GM19238 (cell line): ENCODE measurements at regions not wholly inside any gene's neighbourhood (a gene's known extent, or its start where the extent isn't known, plus 50 kb on each side); places are given as distances from the start of the nearest gene placed in this dataset.
"Not testable (repeated sequence)": the region's sequence is repeated elsewhere in the genome, so short reads cannot be mapped to it uniquely, and the experiment has no call there.

Source experiments
- DNase-seq: peaks from one replicate; pipeline ENCODE4 v3.0.0; 2011; ENCODE audit warnings: low spot score; ENCODE audit not compliant: insufficient read length

DNA sequence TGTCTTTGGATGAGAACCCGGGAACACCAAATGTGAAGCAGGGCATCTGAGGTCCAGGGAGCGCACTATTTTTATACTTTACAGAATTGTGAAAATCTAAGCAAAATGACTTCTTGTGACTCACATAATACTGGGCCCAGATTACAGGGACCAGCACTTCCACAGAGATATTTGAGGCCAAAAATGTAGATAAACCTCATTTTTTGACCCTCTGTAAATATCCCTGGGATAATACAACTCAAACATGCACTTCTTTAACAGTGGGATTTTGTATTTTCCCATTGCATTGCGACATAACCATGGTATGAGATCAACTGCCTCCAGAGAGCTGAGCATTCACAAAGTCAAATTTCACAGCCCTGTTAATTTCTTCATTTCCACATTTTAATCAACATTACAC is 289.4 kb upstream of the ADGRL4 start:
- DNase-seq = no peak

GRCh38 chr1:79293611-79294010 is 287.1 kb upstream of the ADGRL4 start:
- DNase-seq = no peak

DNA sequence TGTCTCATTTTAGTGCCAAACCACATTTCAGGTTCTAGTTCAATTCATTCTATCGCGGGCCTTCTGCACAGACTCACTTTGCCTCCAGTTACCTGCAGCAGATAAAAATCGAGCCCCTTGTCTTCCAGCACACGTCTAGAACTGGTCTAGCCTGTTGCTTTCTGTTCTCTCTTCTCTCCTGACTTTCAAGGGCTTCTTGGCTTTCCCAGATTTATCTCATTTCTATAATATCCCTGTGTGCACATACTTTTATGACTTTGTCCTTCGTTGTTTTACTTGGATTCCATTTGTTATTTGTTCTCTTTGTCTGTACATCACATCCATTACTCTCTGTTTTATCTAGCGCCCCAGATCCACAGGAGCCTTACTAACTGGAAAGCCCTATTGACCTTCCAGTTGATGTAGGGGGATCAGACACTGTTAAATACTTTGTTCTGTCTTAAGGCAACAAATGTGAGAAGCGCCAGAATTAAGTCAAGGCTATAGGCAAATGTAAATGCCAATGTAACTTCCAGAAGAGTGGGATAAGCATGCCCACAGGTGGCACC is 284.5 kb upstream of the ADGRL4 start:
- DNase-seq = no peak

GRCh38 chr1:79287982-79288381 is 281.5 kb upstream of the ADGRL4 start:
- no peak for DNase-seq

GRCh38 chr1:79285667-79286066 is 279.1 kb upstream of the ADGRL4 start:
- no peak for DNase-seq

DNA sequence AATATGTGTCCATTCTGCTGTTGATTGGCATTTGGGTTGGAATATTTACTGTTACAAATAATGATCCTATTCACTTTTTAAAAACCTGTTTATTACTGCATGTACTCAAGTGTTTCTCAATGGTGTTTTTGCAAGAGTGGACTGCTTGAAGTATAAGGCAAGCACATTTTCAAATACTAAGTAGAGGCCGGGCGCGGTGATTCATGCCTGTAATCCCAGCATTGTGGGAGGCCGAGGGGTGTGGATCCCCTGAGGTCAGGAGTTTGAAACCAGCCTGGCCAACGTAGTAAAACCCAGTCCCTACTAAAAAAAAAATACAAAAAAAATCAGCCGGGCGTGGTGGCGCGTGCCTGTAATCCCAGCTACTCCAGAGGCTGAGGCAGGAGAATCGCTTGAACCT is 276.9 kb upstream of the ADGRL4 start:
- no peak for DNase-seq

GRCh38 chr1:79281442-79281841 is 274.9 kb upstream of the ADGRL4 start:
- no peak for DNase-seq

DNA sequence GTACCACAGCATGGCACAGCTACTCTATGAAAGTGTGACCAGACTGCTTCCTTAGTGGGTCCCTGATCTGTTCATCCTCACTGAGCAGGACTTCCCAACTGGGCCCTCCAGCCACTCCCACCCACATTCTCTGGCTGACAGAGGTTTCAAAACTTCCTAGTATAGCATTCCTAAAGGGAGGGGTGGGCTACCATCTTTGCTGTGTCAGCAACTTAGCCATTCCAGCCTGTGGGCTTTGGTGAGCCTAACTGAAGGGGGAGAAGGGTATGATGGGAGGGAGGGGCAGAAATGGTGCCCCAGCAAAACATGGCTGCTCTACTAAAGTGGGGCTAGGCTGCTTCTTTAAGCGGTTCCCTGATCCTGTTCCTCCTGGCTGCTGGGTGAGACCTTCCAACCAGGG is 265.2 kb upstream of the ADGRL4 start:
- no peak for DNase-seq

DNA sequence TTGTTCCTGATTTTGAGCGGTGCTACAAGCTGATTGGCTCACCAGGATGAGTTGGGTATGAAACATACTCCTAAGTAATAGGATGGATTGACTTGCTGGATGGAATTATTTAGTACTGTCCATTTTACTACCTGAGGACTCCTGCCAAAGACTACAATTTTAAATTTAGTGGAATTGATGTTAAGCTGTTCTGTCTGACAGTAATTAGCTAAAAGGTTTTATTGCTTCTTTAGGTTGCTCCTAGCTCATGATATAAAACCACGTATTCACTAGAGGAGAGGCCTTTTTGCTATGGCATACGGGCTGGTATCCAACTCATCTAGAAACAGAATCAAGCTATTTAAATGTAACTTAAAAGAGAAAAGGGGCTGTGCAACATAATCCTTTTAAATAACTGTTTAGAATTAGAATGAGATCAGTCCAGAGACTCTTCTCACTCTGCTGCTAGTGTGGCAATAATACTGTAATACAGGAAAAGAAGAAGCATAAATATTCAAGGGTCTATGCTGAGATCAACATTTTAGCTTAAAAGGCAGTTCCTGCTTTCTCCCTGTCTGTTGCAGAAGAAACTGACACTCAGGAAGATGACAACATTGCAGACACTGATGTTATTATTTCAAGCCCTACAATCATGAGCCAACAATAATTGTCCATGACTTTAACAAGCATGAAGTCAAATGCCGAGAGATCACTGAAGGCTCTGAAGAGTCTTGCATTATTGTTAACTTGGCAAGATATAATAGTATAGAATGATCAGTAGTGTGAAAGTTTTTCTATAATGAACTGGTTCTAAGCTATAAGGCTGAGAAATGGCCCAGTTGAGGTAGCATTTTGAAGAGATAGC is 258.7 kb upstream of the ADGRL4 start:
- no peak for DNase-seq

DNA sequence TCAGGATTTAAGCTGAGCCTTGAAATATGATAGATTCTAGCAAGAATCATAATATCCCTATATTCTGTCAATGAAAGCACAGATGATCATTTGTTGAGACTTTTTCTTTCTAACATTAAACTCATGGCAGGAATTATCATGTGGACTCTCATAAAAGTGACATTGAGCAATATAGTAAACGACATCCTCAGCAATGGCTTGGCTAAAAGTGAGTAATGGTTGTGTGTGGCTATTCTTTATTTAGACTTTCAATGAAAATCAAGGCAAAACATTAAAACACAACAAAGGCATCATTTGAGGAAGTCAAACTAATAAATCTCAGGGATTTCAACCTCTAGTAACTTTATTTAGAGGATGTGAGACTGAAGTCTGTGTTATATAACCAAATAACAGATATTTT is 257.8 kb upstream of the ADGRL4 start:
- DNase-seq = no peak

GRCh38 chr1:79262745-79263258 is 256.3 kb upstream of the ADGRL4 start:
- no peak for DNase-seq

DNA sequence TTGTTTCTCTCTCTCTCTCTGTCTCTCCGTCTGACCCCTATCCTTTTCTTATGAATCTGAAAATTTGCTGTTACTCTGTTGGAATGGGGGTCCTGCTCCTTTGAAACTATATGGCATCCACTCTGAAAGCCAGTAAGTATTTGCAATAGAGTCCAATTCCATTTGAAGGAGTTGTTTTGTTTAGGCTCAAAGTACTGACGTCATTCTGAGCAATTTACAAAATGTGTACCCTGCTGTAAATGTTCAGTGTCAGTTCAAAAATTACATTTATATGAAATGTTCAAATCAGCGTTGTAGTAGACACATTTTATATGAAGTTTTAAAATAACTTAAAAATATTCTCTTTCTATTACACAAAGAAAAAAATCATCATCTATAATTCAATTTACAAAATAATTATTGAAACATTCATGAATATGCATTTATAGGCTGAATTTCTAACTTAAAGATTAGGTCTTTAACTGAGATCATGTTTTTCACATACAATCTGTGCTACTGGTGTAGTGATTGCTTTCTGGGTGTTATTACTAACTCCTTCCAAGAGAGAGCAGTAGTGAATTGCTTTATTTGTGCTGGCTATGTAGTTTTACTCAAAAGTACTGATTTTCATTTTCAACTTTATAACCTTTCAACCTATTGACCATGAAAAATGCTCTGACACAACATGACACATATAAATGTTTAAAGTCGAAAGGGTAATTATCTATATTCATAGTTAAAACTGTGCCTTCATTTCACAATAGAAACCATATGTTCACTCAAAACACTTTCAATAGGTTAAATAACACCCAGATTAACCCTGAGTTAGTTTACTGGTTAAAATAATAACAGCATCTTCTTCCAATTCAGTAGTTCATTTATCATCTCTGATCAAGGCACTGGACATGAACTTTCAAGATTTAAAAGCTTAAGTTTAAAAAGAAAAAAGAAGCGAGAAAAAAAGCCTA is 253.1 kb upstream of the ADGRL4 start:
- DNase-seq = no peak

DNA sequence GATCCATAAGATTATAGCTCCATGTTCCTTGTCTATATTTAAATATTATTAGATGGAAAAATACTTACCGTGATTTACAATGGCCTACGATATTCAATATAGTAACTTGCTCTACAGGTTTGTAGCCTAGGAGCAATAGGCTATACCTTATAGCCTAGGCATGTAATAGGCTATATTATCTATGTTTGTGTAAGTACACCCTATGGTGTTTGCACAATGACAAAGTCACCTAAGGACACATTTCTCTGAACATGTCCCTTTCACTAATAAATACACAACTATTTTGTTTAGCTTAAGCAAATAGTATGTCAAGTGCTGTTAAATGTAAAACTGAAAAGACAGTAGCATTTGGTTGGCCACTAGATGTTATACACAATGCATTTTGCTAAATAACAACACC is 248.9 kb upstream of the ADGRL4 start:
- no peak for DNase-seq

DNA sequence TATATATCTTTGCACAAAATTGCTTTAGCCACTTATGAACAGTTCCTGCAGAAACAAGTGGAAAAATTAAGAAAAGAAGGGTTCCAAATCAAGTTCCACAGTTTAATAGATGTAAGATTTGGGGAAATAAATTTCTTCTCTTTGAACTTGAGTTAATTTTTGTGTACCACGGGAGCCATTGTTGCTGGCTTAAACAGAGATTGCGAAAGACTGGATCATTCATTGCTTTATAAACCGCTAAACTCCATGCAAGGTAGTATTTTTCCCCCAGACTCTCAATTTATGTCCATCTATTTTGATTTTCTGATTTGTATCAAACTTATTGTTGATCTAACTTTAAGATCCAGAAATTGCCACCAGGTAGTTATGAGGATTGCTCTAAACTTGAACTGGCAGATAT is 246.1 kb upstream of the ADGRL4 start:
- DNase-seq = no peak

DNA sequence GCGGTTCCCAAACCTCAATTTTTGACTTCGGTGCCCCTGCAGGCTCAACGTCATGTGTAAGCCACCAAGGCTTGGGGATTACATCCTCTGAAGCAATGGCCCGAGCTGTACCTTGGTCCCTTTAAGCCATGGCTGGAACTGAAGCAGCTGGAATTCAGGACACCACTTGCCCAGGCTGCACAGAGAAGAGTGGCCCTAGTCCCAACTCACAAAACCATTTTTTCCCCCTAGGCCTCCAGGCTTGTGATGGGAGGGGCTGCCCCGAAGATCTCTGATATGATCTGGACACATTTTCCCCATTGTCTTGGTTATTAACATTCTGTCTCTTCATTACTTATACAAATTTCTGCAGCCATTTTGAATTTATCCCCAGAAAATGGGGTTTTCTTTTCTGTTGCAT is 233.3 kb upstream of the ADGRL4 start:
- no peak for DNase-seq

- DNase-seq = no peak
These were observed 228.9 kb upstream of the ADGRL4 start for GRCh38 chr1:79235301-79236002.

GRCh38 chr1:79232818-79233217 is 226.3 kb upstream of the ADGRL4 start:
- DNase-seq = no peak

- not testable (repeated sequence) for DNase-seq
These were observed 224.2 kb upstream of the ADGRL4 start for GRCh38 chr1:79230751-79231150.

DNA sequence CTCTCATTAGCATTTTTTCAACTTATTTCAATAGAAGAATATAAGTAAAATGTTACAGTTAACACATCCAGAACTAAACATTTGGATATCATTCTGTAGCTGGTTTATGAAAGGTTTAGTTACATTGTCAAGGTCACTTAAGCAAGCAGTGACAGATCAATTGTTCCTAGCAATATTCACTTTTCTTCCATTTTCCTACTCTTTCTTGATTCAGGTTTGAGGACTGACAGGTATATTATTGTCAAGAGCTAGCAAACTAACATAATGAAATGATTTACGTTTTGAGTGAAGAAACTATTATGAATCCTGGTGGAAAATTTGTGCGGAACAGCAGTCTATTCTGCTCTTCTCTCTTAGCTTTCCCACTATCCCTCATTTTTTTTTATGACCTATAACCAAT is 220.4 kb upstream of the ADGRL4 start:
- no peak for DNase-seq

GRCh38 chr1:79224537-79224936 is 218.0 kb upstream of the ADGRL4 start:
- no peak for DNase-seq

DNA sequence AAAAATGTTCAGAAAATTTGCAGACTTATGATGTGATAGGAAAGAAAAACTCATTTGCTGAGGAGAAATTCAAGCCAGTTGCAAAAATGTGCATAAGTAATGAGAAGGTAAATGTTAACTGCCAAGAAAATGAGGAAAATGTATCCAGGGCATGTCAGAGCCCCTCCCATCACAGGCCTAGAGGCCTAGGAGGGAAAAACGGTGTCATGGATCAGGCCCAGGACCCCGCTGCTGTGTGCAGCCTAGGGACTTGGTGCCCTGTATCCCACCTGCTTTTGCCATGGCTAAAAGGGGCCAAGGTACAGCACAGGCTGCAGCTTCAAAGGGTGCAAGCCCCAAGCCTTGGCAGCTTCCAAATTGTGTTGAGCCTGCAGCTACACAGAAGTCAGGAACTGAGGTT is 214.0 kb upstream of the ADGRL4 start:
- no peak for DNase-seq
